GM10248 (cell line): ENCODE measurements at regions not wholly inside any gene's neighbourhood (a gene's known extent, or its start where the extent isn't known, plus 50 kb on each side); places are given as distances from the start of the nearest gene placed in this dataset.

Experiments used
- CTCF ChIA-PET: fragments of 300-600 bp; sonication (Branson Sonifier 250); formaldehyde crosslinking; extraction: SDS; loops from one replicate; lab custom pipeline; 2021; ENCODE audit warnings: antibody characterized with exemption; lab: Yijun Ruan, JAX
- POLR2A ChIA-PET: fragments of 350-650 bp; sonication (Branson Sonifier 250); formaldehyde crosslinking; extraction: SDS; loops from one replicate; lab custom pipeline; 2020; ENCODE audit warnings: antibody characterized with exemption; lab: Yijun Ruan, JAX
- DNase-seq: peaks from one replicate; pipeline ENCODE4 v3.0.0; 2012; ENCODE audit errors: extremely low spot score
- TF ChIP-seq, protein P1 (sequence below): IDR thresholded peaks from 2 replicates; pipeline ENCODE4 v1.5.1; 2012; ENCODE audit warnings: mild to moderate bottlenecking, low read depth; ENCODE audit errors: extremely low read depth, missing control alignments, control extremely low read depth

DNA sequence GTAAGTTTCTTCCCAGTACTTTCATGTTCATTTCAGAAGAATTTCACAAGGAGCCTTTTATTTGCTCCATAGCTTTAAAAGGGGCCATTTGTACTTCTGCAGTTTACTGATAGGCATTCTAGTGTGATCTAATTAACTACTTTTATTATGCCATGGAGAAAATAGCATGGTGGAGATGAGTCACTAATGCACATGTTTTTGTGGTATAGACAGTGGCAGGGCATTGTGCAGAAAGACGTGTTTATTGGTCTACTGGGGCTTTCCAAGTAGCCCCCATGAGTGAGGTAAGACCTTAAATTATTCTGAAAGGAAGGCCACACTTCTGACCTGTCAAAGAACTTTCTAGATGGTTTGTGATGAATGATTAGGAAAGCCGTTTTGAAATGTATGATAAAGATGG, 810.0 kb upstream of the NR2F2 start:
- TF ChIP-seq, protein P1, sequence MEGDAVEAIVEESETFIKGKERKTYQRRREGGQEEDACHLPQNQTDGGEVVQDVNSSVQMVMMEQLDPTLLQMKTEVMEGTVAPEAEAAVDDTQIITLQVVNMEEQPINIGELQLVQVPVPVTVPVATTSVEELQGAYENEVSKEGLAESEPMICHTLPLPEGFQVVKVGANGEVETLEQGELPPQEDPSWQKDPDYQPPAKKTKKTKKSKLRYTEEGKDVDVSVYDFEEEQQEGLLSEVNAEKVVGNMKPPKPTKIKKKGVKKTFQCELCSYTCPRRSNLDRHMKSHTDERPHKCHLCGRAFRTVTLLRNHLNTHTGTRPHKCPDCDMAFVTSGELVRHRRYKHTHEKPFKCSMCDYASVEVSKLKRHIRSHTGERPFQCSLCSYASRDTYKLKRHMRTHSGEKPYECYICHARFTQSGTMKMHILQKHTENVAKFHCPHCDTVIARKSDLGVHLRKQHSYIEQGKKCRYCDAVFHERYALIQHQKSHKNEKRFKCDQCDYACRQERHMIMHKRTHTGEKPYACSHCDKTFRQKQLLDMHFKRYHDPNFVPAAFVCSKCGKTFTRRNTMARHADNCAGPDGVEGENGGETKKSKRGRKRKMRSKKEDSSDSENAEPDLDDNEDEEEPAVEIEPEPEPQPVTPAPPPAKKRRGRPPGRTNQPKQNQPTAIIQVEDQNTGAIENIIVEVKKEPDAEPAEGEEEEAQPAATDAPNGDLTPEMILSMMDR: no peak
- ChIA-PET CTCF (no interaction called here), POLR2A (no interaction called here)
- no peak for DNase-seq

- no peak for DNase-seq
- CTCF ChIA-PET: no interaction called here
- POLR2A ChIA-PET: no interaction called here
- TF ChIP-seq, protein P1: no peak
Measured at GRCh38 chr15:95520922-95521321, 809.6 kb upstream of the NR2F2 start.

DNA sequence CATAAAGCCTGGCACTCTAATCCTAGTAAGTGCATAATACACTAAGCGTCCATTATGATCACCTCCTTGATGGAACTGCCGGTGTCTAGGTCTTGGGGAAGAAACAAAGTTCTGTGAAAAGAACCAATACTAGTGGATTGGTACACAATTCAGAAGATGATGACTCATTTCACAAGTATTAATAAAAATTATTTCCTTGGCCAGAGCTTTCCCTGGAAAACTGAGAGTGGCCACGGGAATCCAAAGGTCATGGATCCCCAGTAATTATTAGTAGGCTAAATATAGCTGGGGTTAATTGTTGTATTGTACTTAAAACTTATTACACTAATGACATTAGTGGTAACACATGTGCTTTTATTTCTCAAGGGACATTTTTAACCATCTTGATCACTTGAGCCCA, 808.0 kb upstream of the NR2F2 start:
- CTCF ChIA-PET: no interaction called here
- TF ChIP-seq, protein P1: no peak
- no peak for DNase-seq
- POLR2A ChIA-PET: no interaction called here

DNA sequence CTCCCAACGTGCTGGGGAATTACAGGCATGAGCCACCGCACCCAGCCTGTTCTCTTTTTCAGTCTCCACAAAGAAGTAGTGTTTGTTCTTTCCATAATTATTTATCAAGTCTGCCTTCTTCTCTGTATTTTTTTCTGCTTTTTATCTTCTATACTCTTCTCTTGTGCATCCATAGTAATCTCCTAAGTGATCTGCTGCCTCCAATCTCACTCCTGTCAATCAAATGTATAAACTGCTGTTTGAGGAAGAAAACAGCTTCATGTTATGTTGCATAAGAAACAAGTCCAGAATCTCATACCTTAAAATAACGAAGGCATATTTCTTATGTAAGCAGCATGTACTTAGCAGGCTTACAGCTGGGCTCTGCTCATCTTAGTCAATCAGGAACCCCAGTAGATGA, 801.6 kb upstream of the NR2F2 start:
- POLR2A ChIA-PET: no interaction called here
- CTCF ChIA-PET: interaction anchor here (1.3 kb wide), 1 partner anchor 27 kb away, joined by 4 read pairs; no protein-coding TSS in a partner anchor
- no peak for DNase-seq
- TF ChIP-seq, protein P1: no peak

DNA sequence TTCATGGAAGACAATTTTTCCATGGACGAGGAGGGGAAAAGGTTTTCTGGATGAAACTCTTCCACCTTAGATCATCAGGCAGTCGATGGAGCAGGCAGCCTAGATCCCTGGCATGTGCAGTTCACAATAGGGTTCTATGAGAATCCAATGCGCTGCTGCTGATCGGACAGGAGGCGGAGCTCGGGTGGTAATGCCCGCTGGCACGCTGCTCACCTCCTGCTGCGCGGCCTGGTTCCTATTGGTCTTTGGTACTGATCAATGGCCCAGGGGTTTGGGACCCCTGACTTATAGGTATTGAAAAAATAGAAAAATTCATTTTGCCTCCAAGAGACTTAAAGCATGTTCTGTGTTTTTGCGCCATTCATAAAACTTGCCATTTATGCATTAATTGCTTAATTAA, 793.9 kb upstream of the NR2F2 start:
- POLR2A ChIA-PET: no interaction called here
- TF ChIP-seq, protein P1: no peak
- DNase-seq: no peak
- CTCF ChIA-PET: interaction anchor here (1.9 kb wide), 1 partner anchor 10 kb away, joined by 6 read pairs; no protein-coding TSS in a partner anchor

DNA sequence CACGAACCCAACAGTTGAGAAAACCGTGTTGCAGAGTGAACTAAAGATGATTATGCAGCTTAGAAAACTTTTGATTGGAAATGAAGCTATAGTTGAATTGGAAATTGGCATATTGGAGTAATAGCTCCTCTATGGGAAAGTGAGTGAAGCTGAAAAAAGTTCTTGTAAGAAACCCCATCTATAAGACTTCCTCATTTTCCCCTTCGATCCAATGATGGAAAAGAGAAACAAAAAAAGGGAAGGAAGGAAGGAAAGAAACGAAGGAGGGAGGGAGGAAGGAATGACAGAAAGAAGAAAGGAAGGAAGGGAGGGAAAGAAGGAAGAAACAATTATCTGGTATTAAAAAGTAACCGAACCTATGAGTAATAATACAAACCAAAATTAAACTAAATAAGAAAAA, 791.8 kb upstream of the NR2F2 start:
- POLR2A ChIA-PET: no interaction called here
- CTCF ChIA-PET: no interaction called here
- DNase-seq: no peak
- TF ChIP-seq, protein P1: no peak
